PC-9 (cell line): ENCODE measurements at regions not wholly inside any gene's neighbourhood (a gene's known extent, or its start where the extent isn't known, plus 50 kb on each side); places are given as distances from the start of the nearest gene placed in this dataset.

ENCODE experiments used
- EZH2 ChIP-seq: fragments of 200-600 bp; sonication (generic); IDR thresholded peaks from 2 replicates; pipeline ENCODE4 v1.8.0; 2017; ENCODE audit warnings: antibody characterized with exemption, low read depth
- TF ChIP-seq, protein P1 (sequence below): fragments of 200-600 bp; sonication (generic); conservative IDR thresholded peaks from 2 replicates; pipeline ENCODE4 v1.6.1; 2017; ENCODE audit warnings: mixed run types, antibody characterized with exemption, mild to moderate bottlenecking, moderate library complexity

DNA sequence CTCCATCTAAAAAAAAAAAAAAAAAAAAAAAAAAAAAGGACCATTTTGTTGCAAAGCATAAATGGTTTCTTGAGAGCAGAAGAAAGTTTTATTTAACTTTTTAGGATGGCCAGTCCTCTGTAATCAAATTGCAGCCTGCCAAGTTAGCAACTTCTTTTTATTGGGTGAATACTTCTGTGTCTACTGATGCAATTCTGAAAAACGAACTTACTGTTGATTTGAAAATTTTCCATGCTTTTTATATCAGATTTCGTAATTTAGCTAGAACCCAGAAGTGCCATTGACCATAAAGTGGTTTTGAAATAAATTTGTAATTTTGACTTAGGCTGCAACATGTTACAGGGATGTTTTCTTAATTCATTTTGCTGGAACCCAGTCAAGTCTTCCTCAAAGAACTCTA lies 269.1 kb upstream of the ACTBL2 start:
- TF ChIP-seq, protein P1, sequence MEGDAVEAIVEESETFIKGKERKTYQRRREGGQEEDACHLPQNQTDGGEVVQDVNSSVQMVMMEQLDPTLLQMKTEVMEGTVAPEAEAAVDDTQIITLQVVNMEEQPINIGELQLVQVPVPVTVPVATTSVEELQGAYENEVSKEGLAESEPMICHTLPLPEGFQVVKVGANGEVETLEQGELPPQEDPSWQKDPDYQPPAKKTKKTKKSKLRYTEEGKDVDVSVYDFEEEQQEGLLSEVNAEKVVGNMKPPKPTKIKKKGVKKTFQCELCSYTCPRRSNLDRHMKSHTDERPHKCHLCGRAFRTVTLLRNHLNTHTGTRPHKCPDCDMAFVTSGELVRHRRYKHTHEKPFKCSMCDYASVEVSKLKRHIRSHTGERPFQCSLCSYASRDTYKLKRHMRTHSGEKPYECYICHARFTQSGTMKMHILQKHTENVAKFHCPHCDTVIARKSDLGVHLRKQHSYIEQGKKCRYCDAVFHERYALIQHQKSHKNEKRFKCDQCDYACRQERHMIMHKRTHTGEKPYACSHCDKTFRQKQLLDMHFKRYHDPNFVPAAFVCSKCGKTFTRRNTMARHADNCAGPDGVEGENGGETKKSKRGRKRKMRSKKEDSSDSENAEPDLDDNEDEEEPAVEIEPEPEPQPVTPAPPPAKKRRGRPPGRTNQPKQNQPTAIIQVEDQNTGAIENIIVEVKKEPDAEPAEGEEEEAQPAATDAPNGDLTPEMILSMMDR: no peak
- TF ChIP-seq EZH2: no peak
